Pons (tissue), 1 donor: ENCODE measurements at regions not wholly inside any gene's neighbourhood (a gene's known extent, or its start where the extent isn't known, plus 50 kb on each side); places are given as distances from the start of the nearest gene placed in this dataset.

Source experiments
- DNase-seq: peaks from one replicate; pipeline ENCODE4 v3.0.0-alpha.2; 2016; ENCODE audit warnings: low spot score

DNA sequence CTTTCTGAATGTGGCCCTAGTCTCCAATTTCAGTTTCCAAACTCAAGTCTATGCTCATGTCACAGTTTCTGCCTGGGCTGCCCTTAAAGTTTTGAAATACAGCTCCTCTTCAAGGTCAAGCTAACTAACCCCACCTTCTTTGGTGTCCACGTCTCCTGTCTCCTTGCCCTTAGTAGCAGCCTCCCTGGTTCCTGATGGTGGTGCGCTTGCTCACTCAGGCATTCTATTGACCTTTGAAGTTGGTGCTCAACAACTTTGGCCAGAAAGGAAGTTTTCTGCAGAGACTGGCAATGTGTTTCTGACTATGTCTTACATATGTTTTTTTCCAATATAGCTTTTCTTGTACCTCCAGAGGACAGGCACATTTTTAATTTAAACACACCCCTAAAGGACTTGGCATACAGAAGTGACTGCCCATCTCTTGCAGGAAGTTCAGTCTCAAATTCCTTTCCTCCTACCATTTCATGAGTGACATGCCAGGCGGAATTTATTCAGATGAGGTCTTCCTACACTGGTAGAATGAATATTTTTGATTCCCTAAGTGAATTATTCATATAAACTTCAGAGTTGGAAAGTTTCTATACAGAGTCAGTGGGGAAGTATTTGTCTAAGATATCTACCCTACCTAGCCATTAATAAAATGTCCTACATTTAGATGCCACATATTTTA is 364.3 kb upstream of the USP24 start:
- DNase-seq: no peak

DNA sequence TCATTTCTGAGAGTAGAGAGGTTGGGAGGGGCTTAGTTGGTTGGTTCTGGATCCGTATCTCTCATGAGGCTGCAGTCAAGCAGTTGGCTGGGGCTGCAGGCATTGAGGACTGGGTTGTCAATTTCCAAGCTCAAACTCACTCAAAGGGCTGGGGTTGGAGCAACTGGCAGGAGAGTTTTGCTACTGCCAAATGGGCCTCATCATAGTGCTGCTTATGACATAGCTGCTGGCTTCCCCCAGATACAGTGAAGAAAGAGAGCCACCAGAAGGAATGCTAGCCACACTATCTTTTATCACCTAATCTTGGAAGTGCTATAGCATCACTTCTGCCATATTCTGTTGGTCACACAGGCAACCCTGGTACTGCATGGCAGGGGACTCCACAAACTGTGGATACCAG is 363.5 kb upstream of the USP24 start:
- no peak for DNase-seq

GRCh38 chr1:55575571-55576279 is 360.6 kb upstream of the USP24 start:
- peak; percentile 24 for DNase-seq

- DNase-seq: no peak
Observed at GRCh38 chr1:55574691-55575225, 359.6 kb upstream of the USP24 start.

GRCh38 chr1:55572878-55573734 is 357.9 kb upstream of the USP24 start:
- DNase-seq: no peak

DNA sequence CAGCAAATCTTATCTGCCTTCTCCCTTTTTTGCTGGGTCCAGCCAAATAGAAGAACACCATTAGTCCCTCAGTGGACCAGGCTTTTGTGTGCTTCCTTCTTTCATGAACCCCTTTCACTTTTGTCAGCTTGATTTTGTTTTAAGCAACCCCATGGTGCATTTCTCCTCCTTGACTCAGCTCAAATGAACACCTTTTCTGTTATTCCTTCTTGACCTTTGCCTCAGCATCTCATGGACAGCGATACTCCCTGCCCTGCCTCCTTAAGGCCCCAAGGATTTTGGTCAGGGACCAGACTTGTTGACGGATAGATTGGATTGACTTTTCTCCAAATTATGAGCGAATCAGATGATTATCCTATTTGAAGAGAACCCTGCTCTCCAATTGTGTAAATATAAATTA is 356.6 kb upstream of the USP24 start:
- DNase-seq: no peak

DNA sequence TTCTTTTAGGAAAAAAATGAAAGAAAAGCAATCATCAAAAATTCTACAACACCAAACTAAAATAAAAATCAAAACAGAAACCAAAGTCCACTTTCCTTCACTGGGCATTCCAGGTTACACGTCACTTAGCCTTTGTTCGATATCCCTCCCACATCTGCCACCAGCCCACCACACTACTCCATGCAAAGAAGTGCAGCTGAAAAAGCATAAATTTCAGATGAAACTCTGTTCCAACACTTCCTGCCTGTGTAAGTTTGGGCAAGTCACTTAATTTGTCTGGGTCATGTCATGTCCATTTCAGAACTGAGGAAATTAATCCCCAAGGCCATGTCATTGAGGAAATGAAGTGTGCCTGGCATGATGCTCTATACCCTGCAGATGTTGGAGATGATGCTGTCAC is 354.3 kb upstream of the USP24 start:
- DNase-seq: no peak

GRCh38 chr1:55568732-55569131 is 353.6 kb upstream of the USP24 start:
- no peak for DNase-seq

DNA sequence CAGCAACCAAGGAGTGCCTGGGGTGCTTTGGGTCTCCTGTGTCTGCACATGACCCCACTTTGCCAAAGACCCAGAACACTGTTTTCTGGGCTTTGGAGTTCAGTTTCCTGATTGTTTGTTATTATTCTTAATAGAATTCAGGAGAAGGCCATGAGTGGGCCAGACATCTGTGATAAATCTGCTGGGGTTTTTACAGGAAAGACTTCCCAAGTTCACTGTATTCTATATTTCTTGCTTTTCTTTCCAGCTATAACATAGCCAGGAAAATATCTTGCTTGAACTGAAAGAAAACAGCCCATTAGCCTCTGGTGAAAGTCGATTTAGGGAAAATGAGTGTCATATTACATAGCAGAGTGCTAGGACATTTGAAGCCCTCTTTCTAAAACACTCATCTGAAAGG is 345.1 kb upstream of the USP24 start:
- DNase-seq: no peak

DNA sequence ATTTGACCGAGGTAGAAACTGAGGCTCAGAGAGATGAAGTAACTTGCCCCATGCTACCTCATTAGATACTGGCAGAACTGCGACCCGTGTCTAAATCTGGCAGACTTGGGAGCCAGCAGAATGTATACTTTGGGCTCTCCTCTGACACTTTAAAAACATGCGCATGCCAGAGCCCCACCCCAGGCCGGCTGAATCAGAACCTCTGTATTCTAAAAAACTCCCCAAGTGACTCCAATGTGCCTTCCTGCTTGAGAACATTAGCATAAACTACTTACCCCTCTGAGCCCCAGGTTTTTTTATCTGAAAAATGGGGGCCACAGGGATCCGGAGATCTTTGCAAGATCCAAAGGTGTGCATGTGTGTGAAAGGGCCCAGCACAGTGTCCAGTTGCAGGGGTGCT is 344.7 kb upstream of the USP24 start:
- no peak for DNase-seq

DNA sequence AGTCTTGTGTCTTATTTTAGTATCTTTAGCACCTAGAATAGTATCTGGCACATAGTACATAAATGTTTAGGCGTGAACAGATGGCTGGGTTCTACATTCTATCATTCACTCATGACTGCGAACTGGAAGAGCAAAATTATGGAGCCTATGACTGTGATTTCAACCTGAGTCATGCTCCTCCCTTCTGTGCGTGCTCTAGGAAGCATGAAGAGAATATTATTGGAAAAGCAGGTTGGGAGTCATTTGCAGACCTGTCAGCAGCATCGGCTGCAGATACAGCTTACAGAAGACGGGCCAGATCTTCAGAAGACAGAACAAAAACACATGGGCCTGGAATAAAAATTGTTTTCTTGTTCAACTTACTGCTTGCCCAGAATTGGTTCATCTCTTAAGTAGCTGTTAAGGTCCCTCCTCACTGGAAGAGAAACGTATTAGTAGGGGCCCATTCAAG is 344.0 kb upstream of the USP24 start:
- DNase-seq: no peak

- DNase-seq: no peak
Observed at GRCh38 chr1:55558515-55558914, 343.4 kb upstream of the USP24 start.

GRCh38 chr1:55555956-55556725 is 341.0 kb upstream of the USP24 start:
- no peak for DNase-seq

DNA sequence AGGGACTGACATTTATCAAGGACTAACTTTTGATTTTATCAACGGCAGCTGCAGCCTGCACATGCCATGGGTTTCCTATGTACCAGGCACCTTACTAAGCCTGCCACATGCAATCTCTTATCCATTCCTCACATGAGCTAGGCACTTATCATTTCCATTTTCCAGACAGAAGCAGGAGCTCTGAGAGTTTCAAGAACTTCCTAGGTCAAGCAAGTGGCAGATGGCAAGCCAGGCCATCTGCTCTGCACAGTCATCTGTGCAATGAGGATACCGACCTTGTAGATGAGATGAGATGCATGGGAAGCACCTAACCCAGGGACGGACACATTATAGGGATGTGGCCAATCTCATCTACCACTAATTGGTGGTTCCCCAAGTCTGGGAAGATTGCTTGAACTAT is 339.4 kb upstream of the USP24 start:
- no peak for DNase-seq

DNA sequence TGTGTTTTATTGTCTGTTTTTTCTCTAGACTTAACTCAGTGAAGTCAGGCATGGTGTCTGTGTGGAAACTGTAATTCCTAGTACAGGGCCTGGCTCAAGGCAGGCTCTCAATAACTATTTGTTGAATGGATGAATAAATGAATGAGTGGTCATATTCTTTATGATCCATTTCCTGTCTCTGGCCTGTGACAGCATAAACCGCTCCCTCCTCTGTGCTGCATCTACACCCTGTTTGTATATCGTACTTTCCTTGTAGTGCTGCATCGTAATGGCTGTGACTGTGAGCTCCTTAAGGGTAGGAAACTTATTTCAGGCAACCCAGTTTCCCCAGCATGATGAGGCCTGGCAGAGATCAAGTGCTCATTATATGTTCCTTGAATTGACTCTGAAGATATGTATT is 337.5 kb upstream of the USP24 start:
- no peak for DNase-seq

DNA sequence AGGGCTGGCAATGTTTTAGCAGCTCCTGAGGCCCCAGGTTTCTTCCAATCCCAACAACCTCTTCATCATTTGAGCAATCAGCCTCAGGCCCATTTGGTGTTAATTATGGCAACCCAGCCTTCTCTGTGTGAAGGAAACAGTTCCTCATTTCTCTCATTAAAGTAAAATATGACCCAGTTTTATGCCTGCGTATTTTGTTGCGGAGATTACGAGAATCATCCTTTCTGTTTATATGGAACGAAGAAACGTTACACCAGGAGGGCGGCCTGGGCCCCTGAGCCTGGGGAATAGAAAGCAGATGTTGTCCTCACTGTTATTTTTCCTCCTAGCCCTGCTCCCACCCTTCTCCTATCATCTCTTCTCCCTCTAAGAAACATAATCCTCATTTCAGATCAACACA is 332.2 kb upstream of the USP24 start:
- no peak for DNase-seq

DNA sequence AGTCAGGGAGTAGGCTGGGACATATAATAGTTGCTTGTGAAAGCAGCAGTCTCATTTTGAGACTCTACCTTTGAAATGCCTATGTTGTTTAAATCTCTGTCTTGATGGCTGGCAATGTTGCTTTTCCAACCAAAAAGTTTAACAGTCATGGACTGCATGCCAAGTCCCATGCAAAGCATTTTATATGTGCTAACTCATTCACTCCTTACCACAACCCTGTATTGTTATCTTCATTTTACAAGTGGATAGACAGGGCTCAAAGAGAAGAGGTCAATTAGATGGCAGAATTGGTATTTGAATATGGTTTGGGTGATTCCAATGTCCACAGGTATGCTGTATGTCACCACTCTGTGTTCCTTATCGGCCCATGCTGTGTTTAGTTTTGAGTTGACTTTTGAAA is 331.4 kb upstream of the USP24 start:
- no peak for DNase-seq

- DNase-seq: no peak
Observed at GRCh38 chr1:55544826-55545225, 329.7 kb upstream of the USP24 start.

DNA sequence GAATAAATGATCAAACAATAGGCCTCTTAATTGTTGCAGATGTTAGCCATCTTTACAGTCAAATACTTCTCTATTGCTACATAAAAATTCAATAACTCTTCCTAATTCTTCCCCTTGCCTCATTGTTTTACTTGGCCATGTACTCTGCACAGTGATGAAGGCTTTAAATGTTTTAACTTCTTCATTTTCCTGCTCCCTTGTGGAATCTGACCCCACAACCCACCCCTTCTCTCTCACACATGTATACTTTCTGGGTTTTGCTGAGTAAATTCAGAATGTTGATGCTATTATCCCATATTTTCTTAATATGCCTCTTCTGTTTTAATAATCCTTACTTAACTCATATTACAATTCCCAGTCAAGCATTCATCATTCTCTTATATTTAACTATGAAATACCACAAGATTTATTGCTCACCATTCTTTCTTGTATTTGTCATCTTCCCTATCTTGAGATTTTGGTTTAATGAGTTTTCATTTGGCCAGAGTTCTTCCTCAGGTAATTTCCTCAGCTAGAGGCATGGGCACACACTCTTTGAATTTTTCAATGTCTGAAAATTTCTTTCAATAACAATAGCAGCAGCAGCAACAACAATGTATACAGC is 327.8 kb upstream of the USP24 start:
- no peak for DNase-seq

DNA sequence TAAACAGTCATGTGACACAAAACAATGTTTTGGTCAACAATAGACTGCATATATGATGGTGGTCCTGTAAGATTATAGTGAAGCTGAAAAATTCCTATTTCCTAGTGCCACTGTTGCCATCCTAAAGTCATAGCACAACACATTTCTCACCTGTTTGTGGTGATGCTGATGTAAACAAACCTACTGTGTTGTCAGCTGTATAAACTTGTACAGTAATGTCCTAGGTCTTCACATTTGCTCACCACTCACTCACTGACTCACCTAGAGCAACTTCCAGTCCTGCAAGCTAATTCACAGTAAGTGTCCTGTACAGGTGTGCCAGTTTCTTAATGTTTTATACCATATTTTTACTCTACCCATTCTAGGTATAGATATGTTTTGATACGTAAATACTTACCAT is 326.1 kb upstream of the USP24 start:
- DNase-seq: no peak
